ENCODE measurements at regions not wholly inside any gene's neighbourhood (a gene's known extent, or its start where the extent isn't known, plus 50 kb on each side); places are given as distances from the start of the nearest gene placed in this dataset.
"Not testable (repeated sequence)": the region's sequence is repeated elsewhere in the genome, so short reads cannot be mapped to it uniquely, and the experiment has no call there.

DNA sequence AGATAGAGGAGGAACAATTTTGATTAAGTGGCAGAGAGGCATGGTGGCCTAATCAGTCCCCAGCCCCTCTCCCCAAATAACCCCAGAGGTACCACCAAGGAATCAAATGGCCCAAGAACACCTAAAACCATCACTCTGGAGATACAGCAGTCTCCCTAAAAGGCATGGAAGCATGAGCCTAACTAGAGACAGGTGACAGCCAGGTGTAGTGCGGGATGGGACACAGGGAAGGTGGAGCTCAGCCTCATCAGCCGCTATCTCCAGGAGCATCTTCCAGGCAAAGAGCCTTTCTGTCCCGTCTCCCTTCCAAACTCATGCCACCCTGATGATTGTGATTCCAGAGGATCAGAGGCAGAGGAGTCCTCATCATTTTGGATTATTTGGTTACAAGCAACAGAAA lies 144.7 kb downstream of the COPS8 start:
- DNase-seq: no peak
- intact Hi-C loops (cut with micrococcal nuclease): loop anchor here (10.0 kb wide), 1 partner anchor 84 kb away; no protein-coding TSS in a partner anchor
- ATAC-seq: no peak

DNA sequence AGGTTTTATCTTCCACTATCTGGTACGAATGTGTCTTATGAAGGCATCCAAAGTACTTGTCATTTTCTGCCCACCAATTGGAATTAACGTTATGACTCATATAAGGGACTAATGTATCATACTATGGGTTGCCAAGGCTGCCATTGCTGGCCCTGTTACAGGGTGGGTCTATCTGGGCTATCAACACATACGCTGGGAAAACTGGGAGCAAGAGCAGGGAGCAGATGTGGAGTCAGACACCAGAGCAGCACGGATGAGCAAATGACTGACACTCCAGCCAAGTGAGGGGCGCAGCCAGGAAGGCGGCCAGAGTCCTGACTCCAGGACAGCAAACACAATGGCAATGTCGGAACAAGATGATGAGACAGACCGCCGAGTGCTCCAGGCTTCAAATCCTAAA lies 145.9 kb downstream of the COPS8 start:
- intact Hi-C loops (cut with micrococcal nuclease): loop anchor here (10.0 kb wide), 1 partner anchor 83 kb away; no protein-coding TSS in a partner anchor
- ATAC-seq (no peak), DNase-seq (peak; percentile 38)

DNA sequence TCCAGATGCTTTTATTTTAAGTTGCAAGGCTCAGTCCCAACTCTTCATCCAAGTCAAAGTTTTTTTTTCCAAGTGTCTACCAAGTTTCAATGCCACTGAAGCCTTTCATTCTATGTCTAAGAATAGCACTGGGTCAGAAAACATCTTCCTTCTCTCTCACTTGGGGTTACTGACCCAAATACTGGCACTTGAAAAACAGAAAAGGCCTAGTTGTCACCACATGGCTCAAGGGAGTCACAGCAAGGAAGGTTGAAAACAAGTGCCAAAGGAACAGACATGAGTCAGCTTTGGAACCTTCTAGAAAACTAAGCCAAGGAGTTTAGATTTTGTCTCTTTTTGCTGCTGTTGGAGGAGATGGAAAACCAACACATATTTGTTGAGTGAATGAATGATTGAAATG lies 146.5 kb downstream of the COPS8 start:
- intact Hi-C loops (cut with micrococcal nuclease): loop anchor here (10.0 kb wide), 1 partner anchor 83 kb away; no protein-coding TSS in a partner anchor
- DNase-seq (no peak), ATAC-seq (no peak)

DNA sequence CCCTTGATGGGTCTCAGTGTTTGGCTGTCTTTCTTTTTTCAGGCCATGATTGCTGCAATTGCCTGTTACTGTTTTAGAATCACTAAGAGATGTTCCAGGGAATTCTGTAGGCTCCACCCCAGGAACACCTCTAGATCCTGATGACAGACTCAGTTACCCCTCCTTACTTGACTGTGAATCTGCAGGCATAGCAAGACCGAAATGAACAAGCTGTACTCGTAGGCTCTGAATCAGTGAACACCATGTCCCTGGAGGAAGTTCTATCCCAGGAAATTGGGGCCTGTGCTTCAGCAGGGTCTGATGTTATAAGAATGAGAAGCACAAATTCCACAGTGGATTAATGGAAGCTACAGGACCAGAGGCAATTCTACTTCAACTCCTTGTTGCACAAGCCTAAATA lies 148.6 kb downstream of the COPS8 start:
- DNase-seq: no peak
- intact Hi-C loops (cut with micrococcal nuclease): loop anchor here (10.0 kb wide), 1 partner anchor 81 kb away; no protein-coding TSS in a partner anchor
- ATAC-seq: peak; percentile 71

DNA sequence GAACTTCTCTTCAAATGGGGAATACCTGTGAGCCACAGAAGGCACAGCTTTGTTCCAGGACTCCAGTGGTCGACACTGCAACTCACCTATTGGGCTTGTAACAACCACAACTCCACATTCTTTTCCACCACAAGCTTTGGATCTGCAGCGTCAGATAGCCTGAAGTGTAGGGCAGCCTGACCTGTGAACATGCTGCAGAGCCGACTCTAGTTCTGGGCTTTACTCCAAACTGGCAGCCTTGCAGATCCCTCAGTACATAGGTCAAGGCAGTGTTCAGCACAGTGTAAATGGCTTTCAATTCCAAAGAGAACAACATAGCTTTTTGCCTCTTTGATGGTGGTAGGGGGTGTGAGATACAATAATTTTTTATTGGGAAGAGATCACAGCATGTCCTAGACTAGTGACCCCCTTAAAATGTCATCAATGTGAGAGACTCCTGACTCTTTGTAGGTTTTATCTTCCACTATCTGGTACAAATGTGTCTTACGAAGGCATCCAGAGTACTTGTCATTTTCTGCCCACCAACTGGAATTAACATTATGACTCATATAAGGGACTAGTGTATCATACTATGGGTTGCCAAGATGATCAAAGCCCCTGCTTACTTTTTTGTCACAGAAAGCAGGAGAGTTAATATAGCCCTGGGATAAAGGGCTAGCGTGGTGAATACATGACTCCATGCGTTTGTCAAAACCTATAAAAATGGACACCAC lies 149.8 kb downstream of the COPS8 start:
- DNase-seq: peak; percentile 61
- intact Hi-C loops (cut with micrococcal nuclease): loop anchor here (10.0 kb wide), 1 partner anchor 79 kb away; no protein-coding TSS in a partner anchor
- peak; percentile 95 for ATAC-seq

DNA sequence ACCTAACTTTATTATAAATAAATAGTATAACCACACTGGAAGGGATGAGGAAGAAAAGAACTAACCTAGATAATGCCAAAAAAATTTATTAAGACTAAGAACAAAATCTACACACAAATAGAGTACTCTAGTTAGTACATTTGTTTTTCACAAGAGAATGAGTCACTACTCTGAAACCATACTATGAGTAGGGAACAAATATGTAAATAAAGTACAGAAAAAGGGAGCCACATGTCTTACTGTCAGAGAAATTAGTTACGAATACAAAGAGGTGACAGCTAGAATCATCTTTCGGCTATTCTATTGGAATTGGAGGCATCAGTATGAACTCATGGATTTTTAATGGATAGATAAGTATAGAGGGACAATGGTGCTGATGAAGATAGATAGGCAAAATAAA lies 150.5 kb downstream of the COPS8 start:
- DNase-seq: no peak
- ATAC-seq: no peak
- intact Hi-C loops (cut with micrococcal nuclease): loop anchor here (10.0 kb wide), 1 partner anchor 79 kb away; no protein-coding TSS in a partner anchor

DNA sequence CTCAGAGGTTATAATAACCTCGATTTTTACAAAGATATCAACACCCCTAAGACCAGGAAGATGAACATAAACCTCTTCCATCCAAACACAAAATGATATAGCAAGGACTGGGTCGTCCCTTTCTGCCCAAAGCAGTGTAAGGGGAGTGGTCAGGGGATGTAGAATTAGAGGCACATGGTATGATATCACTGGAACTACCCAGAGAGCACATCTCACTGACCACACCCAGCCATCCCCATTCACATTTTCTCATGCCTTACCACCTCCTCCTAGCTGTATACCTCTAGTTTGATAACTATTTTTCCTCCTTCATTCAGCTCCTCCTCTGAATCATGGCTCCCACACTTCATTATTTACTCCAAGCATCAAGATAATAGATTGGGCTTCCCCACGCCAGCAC lies 152.6 kb downstream of the COPS8 start:
- DNase-seq (no peak), ATAC-seq (no peak)
- intact Hi-C loops (cut with micrococcal nuclease): loop anchor here (10.0 kb wide), 1 partner anchor 77 kb away; no protein-coding TSS in a partner anchor

DNA sequence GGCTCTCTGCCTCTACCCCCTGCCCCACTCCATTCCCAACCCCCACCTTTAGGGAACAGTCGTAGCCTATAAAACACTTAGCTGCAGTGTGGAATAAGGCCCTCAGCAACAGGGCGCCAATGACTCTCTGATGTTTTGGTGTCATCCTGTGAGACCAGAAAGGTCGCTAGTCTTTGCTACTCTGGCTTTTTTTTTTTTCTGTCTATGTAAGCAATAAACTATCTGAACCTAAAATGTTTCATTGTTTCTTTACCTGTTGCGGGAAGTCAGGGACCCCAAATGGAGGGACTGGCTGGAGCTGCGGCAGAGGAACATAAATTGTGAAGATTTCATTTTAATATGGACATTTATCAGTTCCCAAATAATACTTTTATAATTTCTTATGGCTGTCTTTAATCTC lies 154.6 kb downstream of the COPS8 start:
- intact Hi-C loops (cut with micrococcal nuclease): no loop called here
- ATAC-seq (no peak), DNase-seq (no peak)

DNA sequence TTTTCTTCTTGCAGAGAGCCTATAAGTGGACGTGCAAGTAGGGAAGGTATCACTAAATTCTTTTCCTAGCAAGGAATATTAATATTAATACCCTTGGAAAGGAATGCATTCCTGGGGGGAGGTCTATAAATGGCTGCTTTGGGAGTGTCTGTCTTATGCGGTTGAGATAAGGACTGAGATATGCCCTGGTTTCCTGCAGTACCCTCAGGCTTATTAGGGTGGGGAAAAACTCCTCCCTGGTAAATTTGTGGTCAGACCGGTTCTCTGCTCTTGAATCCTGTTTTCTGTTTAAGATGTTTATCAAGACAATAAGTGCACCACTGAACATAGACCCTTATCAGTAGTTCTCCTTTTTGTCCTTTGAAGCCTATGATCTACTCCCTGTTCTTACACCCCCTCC lies 155.2 kb downstream of the COPS8 start:
- ATAC-seq; DNase-seq; intact Hi-C loops (cut with micrococcal nuclease): not testable (repeated sequence)

DNA sequence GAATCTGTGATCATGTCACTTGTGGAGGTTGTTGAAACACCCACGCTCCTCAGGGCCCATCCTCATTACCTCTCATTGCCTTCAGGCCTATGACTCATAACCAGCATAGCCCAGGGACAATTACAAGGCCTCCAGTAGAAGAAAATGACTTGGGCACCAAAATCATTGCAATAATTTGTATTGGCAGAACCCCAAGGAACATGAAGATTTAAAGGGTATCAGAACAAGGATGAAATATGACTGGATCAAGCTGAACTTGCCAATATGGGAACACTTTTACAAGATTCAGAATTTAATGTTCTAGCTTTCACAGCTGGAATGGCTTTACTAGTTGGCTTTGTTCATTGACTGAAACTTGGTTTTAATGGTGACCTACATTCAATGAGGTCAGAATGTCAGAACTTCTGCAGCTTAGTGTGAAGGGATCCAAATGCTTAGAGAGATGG lies 156.4 kb downstream of the COPS8 start:
- no peak for DNase-seq
- intact Hi-C loops (cut with micrococcal nuclease): no loop called here
- ATAC-seq: peak; percentile 78

DNA sequence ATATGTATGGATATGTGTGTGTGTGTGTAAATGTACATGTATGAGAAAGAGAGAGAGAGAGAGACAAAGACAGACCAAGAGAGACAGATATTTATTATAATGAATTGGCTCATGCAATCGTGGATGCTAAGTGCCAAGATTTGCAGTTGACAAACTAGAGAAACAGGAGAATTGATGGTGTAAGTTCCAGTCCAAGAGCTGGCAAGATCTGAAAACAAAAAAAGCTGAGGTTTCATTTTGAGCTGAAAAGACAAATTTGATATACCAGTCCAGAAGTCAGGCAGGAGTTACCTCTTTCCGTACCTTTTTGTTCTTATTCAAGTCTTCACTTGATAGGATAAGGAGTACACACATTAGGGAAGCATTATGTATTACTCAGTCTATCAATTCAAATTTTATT lies 157.8 kb downstream of the COPS8 start:
- ATAC-seq: no peak
- intact Hi-C loops (cut with micrococcal nuclease): no loop called here
- DNase-seq: no peak

DNA sequence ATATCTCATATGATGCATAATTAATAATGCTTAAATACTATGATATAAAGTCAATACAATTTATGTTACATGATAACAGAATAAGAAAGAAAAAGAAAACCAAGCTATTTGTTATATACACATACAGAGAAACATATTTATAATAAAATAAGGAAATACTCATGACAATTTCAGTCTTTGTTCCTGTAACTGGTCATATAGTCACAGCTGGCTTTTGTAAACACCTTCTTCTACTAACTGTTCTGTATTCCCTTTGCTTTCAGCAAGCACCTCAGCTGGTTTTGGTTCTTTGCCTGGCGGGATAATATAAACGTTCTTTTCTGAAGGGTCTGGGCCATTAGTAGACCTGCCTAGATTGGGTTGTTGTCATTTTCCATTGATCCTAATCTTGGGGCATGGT lies 158.5 kb downstream of the COPS8 start:
- ATAC-seq (no peak), DNase-seq (no peak)
- intact Hi-C loops (cut with micrococcal nuclease): no loop called here

DNA sequence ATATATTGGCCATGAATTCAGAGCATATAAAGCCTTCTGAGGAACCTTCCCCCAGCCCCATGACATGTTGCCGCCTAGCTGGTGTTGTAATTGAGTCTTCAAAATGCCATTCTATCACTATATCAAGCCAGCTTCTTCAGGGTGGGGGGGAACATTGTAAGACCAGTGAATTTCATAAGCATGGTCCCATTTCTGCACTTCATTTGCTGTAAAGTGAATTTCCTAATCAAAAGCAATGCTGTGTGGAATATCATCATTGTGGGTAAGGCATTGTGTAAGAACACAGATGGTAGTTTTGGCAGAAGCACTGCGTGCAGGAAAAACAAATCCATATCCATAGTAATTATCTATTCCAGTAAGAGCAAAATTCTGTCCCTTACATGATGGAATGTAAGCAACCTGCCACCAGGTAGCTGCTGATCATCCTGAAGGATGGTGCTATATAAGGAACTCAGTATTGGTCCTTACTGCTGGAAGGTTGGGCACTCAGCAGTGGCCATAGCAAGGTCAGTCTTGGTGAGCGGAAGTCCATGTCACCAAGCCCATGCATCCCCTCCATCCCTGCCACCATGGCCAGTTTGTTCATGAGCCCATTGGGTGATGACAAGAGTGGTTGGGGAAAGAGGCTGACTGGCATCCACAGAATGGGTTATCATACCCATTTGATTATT lies 159.4 kb downstream of the COPS8 start:
- DNase-seq (no peak), ATAC-seq (peak; percentile 70)
- intact Hi-C loops (cut with micrococcal nuclease): no loop called here

DNA sequence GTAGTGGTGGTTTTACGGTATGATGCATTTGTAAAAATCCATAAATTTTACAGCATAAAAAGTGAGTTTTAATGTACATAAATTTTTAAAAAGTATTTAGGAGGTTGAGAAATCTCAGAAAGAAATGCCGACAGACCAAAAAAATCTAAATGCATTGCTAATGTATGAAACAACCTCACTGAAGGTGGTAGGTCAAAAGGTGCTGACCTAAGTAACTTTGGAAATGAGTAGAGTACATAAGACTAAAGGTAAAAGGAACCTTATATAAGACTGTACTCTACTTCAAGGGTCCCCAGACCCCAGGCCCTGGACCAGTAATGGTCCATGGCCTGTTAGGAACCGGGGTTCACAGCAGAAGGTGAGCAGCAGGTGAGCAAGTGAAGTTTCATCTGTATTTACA lies 163.4 kb downstream of the COL6A3 start:
- DNase-seq (no peak), ATAC-seq (no peak)
- intact Hi-C loops (cut with micrococcal nuclease): no loop called here

DNA sequence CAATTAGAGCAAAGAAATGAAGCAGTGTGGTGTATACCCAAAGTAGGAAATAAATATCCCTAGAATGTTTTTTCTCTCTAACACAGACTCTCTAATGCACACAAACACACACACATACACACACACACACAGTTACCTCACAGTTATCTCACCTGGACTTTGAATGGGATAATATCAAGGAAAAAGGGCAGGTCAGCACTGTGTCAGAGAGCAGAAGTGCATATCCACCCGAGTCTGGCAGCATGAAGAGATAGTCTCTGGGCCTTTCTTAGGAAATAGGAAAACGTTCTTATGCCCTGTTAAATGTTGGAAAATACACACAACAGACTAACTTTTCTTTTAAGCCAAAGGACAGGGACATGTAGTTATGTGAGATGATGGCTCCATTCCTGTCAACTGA lies 162.0 kb downstream of the COL6A3 start:
- DNase-seq: no peak
- ATAC-seq: no peak
- intact Hi-C loops (cut with micrococcal nuclease): no loop called here

DNA sequence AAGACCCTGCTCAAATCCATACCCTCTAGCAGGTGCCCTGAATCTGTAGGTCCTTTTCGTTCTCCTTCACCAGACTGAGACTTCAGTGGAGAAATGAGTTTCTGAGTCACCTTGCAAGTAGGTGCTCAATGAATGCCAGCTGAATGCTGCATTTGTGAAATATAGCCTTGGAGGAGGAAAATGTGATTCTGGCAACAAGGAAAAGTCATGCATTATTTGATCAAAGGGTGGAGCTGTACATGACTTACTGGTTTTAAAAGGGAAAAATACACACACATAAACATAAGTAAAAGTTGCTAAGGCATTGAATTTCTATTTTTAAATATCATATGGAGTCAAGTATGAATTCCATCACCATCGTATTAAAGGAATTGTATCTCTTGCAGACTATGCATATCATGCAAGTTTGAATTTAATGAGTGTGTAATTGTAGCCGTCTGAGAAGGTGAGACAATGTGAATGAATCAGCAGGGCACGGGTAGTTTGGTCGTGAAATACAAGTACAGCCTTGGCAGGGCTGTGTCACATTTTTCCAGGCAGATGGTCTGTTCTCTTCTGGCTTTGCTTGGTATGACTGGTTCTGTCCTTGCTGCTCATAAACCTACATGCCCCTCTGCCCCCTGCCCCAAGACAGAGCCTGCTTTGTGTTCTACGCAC lies 160.8 kb downstream of the COL6A3 start:
- DNase-seq: no peak
- no peak for ATAC-seq
- intact Hi-C loops (cut with micrococcal nuclease): no loop called here

DNA sequence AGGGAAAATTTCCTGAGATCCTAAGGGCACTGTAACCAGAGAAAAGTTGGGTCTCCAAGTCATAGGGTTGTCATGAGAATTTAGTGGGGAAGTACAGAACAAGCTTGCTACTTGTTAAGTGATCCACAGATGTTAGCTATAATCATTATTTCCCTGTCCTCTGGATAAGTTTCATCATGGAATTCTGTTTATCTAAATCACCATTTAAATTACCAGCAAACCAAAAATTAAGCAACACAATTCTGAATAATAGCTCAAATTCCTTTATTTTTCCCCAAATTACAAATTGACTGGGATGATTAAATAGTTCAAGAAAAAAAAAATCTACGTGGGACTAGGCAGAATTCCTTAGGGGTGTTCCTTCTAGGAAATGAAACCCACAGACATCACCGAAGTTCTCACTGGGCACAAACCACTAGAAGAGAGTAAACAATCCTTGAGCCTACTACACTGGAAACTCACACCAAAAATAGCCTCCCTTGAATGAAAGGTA lies 159.5 kb downstream of the COL6A3 start:
- DNase-seq: no peak
- intact Hi-C loops (cut with micrococcal nuclease): no loop called here
- peak; percentile 35 for ATAC-seq

DNA sequence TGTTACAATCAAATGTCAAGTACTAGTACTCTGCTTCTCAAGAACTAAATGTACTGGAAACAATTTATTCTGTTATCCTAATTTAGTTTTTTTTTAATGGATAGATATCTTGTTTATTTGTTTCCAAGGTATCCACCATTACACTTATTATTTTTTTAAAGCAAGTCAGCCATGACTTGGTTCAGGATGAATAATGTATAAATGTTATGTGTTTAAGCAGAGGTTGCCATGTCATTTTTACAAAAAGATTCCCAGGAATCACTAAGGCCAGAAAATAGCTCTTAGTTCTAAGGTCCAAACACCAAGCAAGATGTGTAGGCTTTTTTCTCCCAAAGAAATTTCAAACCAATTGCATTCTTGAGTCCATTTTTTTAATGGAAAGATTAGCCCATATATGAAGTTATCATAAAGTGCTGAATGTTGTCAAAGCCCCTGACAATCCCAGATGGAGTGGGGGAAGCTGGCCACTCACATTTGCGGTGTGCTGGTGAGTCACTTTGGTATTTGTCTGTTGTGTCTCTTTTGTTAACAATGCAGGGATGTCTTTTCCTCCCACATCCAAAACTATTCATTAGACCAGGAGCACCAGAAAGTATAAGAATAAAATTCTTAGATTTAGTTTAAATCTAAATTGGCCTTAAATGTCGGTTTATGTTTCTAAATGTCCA lies 158.9 kb downstream of the COL6A3 start:
- intact Hi-C loops (cut with micrococcal nuclease): no loop called here
- DNase-seq (no peak), ATAC-seq (no peak)

DNA sequence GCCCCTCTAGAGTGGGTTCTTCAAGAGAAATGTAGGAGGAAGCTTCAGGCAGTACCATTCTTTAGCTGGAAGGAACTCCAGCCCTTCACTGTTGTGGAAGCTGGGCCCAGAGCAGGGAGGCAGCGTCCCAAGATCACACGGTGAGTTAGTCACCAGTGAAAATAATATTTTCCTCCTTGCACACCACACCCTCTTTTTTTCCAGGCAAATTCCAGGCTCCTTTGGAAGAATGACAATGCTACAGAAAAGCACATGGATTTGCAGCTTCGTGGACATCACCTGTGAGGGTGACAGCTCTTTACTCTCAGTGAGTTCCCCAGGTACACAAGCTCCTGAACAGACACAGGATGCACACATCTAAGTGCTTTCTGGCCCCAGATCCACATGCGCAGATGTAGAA lies 157.1 kb downstream of the COL6A3 start:
- ATAC-seq (peak; percentile 86), DNase-seq (peak; percentile 64)
- intact Hi-C loops (cut with micrococcal nuclease): no loop called here

Data from left ventricle myocardium superior (tissue), 1 donor.